ENCODE measurements at regions not wholly inside any gene's neighbourhood (a gene's known extent, or its start where the extent isn't known, plus 50 kb on each side); places are given as distances from the start of the nearest gene placed in this dataset.

- no peak for DNase-seq (ENCODE audit: low read depth in 2 of 2)
Measured at GRCh38 chr2:45072064-45072861, 63.0 kb upstream of the SIX2 start.

- peak in 1 of 2 donors; percentile 12 for DNase-seq (ENCODE audit: low read depth in 2 of 2)
Measured at GRCh38 chr2:45070113-45070652, 60.9 kb upstream of the SIX2 start.

GRCh38 chr2:45069684-45070083 is 60.4 kb upstream of the SIX2 start:
- no peak for DNase-seq (ENCODE audit: low read depth in 2 of 2)

- DNase-seq (ENCODE audit: low read depth in 2 of 2), result peak in 1 of 2 donors; percentile 15
Measured at GRCh38 chr2:45068571-45069140, 59.4 kb upstream of the SIX2 start.

GRCh38 chr2:45067859-45068570 is 58.8 kb upstream of the SIX2 start:
- DNase-seq (ENCODE audit: low read depth in 2 of 2), result peak in 1 of 2 donors; percentile 9
